ENCODE measurements at regions not wholly inside any gene's neighbourhood (a gene's known extent, or its start where the extent isn't known, plus 50 kb on each side); places are given as distances from the start of the nearest gene placed in this dataset.
A peak's percentile ranks its signal among the peaks of the same experiment; 100 is the strongest.
"Not testable (repeated sequence)": the region's sequence is repeated elsewhere in the genome, so short reads cannot be mapped to it uniquely, and the experiment has no call there.

DNA sequence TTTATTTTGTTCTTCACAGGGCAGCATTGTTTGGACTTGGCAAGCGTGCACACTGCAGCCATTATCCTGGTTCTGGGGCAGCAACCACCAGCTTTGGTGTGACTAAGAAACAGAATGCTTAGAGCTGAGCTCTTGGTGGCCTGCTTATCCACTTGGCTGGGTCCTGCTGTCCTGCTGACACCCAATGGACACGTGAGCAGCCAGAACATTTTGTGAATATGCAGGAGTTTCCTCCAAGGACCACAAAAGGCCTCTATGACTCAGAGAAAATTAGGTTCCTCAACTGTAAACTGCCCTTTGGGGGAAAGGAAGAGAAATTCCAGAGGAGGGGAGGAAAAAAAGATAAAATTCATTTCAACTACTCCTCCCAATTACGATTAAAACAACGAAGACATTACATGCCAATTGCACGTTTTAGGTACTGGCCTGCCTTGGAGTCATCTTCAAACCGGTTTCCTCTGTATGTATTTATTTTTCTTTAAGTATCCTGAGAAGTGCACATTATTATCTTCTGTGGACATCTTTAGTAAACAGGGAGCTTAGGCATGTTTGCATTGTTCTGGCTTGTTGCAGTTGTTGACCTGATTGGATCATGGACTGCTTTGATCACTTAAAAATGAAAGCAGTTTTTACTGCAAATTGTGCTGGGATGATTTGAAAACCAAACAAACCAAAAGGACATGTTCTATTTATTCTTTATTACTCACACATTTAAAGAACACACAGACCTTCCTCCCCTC is 82.3 kb upstream of the TLE4 start:
- DNase-seq: peak; percentile 54

DNA sequence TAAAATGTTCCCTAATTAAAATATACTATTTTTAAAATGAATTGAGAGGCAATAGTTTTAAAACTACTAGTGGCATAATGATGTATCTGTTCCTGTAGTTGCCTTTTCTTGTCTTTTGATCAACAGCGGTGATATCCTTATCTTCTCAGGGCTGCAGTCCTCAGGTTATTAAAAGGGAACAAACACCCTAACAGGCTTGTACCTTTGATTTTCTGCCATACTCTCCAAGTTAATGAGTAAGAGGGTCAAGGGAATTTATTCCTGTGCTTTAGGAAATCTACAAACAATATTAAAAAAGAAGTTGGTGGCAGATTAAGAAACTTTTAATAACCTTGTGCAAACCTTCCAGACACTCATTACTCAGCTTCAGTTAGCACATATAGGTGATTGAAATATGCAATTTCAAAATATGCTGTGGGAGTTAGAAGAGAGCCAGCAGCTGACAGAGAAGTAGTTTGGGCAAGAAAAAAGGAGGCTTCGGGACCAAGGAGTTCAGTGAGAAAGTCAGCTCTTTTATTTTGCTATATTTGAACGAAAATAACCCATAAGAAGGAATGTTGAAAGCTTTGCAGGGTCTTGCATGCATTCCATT is 81.0 kb upstream of the TLE4 start:
- no peak for DNase-seq

DNA sequence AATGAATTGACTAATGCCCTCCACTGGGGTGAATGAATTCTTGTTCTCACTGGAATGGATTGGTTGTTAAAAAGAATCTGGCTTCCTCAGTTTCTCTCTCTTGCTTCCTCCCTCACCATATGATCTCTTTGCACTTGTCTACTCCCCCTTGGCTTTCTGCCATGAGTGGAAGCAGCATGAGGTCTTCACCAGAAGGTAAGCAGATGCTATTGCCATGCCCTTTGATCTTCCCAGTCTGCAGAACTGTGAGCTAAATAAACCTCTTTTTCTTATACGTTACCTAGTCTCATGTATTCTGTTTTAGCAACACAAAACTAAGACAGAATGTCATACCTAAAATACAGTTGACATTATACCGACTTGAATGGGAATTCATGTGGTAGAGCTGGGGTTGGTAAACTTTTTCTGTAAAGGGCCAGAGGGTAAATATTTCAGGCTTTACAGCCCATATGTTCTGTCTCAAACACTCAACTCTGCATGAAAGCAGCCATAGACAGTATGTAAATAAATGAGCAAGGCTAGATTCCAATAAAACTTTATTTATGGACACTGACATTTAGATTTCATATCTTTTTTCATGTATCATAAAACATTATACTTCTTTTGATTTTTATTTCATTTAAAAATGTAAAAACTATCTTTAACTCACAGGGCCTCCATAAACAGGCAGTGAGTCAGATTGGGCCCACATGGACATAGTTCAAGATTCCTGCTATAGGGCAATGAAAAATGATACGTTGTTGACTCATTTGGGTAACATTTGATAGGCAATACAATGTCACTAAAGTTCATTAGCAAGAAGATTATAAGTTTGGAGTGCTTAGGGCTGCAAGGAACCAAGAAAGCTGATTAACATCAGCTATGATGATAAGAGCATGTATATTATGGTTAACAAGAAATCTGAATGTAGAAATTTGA is 79.4 kb upstream of the TLE4 start:
- DNase-seq: no peak

DNA sequence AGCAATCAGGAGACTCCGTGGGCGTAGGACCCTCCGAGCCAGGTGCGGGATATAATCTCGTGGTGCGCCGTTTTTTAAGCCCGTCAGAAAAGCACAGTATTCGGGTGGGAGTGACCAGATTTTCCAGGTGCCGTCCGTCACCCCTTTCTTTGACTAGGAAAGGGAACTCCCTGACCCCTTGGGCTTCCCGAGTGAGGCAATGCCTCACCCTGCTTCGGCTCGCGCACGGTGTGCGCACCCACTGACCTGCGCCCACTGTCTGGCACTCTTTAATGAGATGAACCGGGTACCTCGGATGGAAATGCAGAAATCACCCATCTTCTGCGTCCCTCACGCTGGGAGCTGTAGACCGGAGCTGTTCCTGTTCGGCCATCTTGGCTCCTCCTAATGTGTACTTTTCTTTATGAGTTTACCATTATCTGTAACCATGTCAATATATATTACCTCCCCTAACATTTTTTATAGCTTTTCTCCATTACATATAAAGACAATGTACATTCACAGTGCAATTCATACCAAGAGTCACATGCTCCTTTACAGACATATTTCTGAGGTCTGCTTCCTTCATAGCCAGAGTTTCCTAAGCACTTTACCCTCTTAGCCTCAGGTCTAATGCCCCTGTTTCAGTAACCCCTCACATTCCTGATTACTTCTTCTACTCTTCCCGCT is 71.4 kb upstream of the TLE4 start:
- DNase-seq: not testable (repeated sequence)

DNA sequence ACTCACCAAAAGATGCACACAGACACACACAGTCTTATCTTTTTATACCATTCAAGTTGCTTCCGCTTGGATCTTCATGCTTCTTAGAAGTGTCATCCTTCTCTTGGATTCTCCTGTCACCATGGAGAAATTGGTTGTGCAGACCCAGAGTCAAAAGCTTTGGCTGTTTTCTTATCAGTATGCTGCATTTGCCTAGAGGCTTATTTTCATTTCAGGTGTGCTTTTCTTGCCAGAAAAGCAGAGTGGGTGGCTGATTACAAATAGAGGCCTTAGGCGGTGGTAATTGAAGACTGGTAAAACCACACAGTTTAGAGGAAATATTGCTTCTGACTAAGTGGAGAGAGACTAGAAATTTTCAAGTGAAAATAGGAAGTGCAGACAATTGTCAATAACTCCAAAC is 70.2 kb upstream of the TLE4 start:
- peak; percentile 61 for DNase-seq

DNA sequence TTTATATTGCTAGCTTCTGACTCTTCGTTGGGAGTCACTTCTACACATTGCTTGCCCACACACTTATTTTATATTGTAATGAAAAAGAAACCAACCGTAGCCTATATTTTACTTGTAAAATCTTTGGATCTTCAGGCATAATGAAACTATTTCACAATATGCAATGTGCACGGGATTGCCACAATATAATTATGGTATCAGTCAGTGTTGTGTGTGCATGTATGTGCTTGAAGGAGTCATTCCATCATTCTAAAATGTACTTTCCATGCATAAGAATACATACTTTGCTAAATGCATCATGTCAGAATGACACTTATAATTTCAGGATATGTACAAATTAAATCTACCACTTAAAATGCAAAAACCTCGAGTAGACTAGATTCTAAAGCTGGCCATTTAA is 64.0 kb upstream of the TLE4 start:
- DNase-seq: no peak

DNA sequence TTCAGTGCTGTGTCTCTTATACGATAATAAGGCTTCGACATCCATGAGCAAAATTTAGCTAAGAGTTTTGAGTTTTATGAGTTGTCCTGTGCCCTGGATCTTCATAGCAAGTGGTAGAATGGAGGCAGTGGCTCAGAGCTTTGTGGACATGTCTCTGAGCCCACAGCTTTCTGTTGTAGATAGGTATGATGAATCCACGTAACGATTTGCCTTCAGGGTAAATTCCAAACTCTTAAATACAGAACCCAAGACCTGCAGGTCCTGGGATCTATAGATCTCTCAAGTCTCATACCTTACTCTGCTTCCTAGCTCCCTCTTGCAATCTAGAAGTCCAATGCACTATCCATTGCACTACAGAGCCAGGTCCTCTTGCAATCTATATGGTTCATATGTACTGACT is 59.5 kb upstream of the TLE4 start:
- no peak for DNase-seq
